C4-2B (cell line): ENCODE measurements at regions not wholly inside any gene's neighbourhood (a gene's known extent, or its start where the extent isn't known, plus 50 kb on each side); places are given as distances from the start of the nearest gene placed in this dataset.

Source experiments
- H3K27ac ChIP-seq: fragments of 450-650 bp; 2 replicates; pipeline ENCODE4 v1.5.1; 2017
- CTCF ChIP-seq: fragments of 450-650 bp; conservative IDR thresholded peaks from 2 replicates; pipeline ENCODE4 v1.5.1; 2017; ENCODE audit warnings: mild to moderate bottlenecking
- ZFX ChIP-seq: fragments of 450-650 bp; IDR thresholded peaks from 2 replicates; pipeline ENCODE4 v1.6.1; 2017

DNA sequence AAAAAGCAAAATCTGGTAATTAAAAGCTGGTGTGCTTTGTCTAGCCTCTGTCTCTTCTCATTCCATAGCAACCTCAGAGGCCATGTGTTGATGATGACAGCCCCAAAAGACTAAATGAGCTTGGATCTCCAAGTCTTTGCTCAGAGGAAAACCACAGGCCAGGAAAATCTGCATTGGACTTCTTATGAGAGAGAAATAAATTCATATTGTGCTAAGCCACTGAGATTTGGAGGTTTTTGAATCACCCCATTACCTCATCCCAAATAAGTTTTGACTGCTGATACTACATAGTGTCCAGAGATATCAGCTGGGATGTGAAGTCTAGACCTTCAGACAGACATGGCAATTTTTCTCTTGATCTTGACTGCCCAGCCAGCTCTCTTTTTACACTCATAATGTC lies 178.6 kb upstream of the DIPK2B start:
- no peak for TF ChIP-seq ZFX
- no peak for TF ChIP-seq CTCF
- no peak overlapping the region for H3K27ac ChIP-seq

- H3K27ac ChIP-seq: no peak overlapping the region
- no peak for TF ChIP-seq ZFX
These were observed 171.5 kb upstream of the DIPK2B start for GRCh38 chrX:45372151-45372550.

DNA sequence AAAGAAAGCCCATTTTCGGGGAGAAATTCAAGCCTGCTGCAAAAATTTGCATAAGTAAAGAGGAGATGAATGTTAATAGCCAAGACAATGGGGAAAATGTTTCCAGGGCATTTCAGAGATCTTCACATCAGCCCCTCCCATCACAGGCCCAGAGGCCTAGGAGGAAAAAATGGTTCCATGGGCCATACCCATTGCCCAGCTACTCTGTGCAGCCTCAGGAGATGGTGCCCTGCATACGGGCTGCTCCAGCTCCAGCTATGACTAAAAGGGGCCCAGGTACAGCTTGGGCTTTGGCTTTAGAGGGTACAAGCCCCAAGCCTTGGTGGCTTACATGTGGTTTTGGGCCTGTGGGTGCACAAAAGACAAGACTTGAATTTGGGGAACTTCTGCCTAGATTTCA lies 168.0 kb upstream of the DIPK2B start:
- no peak for TF ChIP-seq ZFX
- no peak for TF ChIP-seq CTCF
- no peak overlapping the region for H3K27ac ChIP-seq

DNA sequence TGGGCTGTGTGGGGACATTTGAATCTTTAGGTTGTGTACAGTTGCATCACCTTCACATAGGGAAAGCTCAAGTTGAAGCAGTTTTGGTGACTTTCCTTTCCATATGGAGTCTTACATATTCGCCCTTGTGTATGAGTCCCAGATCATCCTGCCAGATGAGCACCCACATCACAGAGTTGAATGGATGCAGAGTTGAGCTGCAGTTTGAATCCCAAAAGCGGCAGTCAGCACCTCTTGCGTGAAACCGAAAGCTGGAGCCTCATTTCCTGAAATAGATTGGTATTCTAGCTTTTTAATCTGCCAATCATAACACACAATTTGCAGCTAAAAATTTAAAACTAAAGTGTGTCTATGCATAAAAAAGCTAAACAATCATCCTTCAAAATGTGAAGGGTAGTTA lies 162.9 kb upstream of the DIPK2B start:
- H3K27ac ChIP-seq: no peak overlapping the region
- TF ChIP-seq ZFX (no peak), CTCF (no peak)

DNA sequence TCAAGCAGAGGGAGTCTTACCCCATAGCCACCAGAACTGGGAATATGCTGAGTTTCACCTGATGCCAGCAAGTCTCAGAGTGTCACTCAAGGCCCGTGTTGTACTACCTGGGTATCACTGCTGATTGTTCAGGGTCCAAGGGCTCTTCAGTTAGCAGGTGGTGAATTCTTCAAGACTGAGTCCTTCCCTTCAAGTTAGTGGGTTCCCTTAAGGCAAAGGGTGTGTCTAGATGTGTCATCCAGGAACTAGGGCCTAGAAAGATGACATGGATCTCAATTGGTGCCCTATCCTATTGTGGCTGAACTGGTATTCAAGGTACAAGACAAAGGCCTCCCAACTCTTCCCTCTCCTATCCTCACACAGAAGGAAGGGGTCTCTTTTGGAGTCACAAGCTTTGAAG lies 159.9 kb upstream of the DIPK2B start:
- no peak overlapping the region for H3K27ac ChIP-seq
- no peak for TF ChIP-seq ZFX
- TF ChIP-seq CTCF: no peak

- no peak for TF ChIP-seq CTCF
- no peak for TF ChIP-seq ZFX
- no peak overlapping the region for H3K27ac ChIP-seq
These were observed 157.7 kb upstream of the DIPK2B start for GRCh38 chrX:45358392-45358791.

DNA sequence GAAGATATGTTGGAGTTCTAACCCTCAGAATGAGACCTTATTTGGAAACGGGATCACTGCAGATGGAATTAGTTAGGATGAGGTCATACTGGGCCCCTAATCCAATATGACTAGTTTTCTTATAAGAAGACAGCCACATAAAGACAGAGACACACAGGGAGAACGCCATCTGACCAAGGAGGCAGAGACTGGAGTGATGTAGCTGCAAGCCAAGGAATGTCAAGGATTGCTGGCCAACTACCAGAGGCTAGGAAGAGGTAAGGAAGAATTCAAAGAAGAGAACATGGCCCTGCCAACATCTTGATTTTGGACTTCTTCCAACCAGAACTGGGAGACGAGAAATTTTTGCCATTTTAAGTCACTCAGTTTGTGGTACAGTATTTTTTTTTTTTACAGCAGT lies 152.8 kb upstream of the DIPK2B start:
- TF ChIP-seq CTCF (no peak), ZFX (no peak)
- no peak overlapping the region for H3K27ac ChIP-seq

GRCh38 chrX:45352611-45353010 lies 151.9 kb upstream of the DIPK2B start:
- no peak overlapping the region for H3K27ac ChIP-seq
- TF ChIP-seq CTCF: no peak
- no peak for TF ChIP-seq ZFX
